ENCODE measurements at regions not wholly inside any gene's neighbourhood (a gene's known extent, or its start where the extent isn't known, plus 50 kb on each side); places are given as distances from the start of the nearest gene placed in this dataset.

DNA sequence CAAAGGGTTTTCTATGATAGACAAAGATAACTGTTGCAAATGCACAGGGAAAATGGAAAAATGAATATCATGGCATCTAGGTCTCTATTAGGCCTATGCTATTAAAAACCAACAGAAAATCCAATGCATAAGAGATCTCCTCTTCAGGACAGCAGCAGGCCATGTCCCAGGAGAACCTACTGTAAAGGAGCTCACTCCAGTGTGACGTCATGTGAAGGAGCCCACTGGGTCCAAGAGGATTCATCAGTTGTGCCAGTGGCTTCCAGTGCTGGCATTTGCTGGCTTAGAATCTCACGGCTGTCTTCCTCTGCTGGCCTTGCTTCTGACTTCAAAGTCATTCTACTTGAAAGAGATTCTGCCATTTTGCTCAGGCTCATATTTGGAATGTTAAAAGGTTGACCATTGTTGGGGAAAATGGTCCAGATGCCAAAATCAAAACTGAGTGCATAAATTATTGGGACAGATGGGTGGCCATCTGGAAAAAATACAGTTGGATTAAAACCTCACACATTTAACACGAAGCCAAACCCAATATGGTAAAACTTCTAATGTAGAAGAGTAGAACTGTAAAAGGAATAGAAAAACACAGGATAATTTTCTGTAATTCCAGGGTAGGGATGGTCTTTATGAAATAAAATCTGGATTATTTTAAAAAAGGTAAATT, 75.4 kb upstream of the ARID2 start:
- H3K27ac ChIP-seq = no peak overlapping the region
- peaks cover 7% of the 10 kb centered on the region for H3K4me1 ChIP-seq
- ATAC-seq (no peak), DNase-seq (no peak)
- no peaks in the 10 kb centered on the region for H3K36me3 ChIP-seq (ENCODE audit: insufficient read depth in 1 of 2, low read depth in 1 of 2)
- no peak overlapping the region for H3K4me3 ChIP-seq
- H3K27me3 ChIP-seq (ENCODE audit: insufficient read depth in 3 of 3, low read length in 2 of 3) = no peaks in the 10 kb centered on the region
- intact Hi-C loops (cut with DNase I) = no loop called here
- no peaks in the 10 kb centered on the region for H3K9me3 ChIP-seq
- WGBS, 3 donors = 68 to 78% (median 70%) methylated on average over 3 of the region's 3 CpGs
- TF ChIP-seq, protein P1, sequence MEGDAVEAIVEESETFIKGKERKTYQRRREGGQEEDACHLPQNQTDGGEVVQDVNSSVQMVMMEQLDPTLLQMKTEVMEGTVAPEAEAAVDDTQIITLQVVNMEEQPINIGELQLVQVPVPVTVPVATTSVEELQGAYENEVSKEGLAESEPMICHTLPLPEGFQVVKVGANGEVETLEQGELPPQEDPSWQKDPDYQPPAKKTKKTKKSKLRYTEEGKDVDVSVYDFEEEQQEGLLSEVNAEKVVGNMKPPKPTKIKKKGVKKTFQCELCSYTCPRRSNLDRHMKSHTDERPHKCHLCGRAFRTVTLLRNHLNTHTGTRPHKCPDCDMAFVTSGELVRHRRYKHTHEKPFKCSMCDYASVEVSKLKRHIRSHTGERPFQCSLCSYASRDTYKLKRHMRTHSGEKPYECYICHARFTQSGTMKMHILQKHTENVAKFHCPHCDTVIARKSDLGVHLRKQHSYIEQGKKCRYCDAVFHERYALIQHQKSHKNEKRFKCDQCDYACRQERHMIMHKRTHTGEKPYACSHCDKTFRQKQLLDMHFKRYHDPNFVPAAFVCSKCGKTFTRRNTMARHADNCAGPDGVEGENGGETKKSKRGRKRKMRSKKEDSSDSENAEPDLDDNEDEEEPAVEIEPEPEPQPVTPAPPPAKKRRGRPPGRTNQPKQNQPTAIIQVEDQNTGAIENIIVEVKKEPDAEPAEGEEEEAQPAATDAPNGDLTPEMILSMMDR (IDR thresholded peaks at IDR 0.05) = no peak

DNA sequence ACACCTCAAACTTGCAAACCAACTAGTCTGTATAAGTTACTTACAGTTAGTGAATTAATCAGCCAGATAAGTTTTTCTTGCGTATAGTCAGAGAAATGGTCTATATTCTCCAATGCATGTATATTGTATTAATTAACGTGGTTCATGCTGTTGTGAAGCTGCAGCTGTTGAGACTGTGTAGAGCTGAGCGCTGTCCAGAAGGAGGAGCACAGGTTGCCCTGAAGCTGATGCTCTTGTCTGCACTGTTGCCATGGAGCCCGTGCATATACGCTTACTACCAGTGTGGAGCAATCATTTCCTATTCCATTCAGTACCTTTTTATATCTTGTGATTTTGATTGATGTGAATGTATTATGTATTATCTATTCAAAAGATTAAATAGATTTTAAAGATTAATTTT, 74.3 kb upstream of the ARID2 start:
- no peaks in the 10 kb centered on the region for H3K9me3 ChIP-seq
- ATAC-seq = no peak
- DNase-seq = no peak
- H3K27ac ChIP-seq = no peak overlapping the region
- no peaks in the 10 kb centered on the region for H3K36me3 ChIP-seq (ENCODE audit: insufficient read depth in 1 of 2, low read depth in 1 of 2)
- TF ChIP-seq, protein P1 (IDR thresholded peaks at IDR 0.05) = no peak
- H3K4me1 ChIP-seq = peaks cover 7% of the 10 kb centered on the region
- H3K4me3 ChIP-seq = no peak overlapping the region
- no peaks in the 10 kb centered on the region for H3K27me3 ChIP-seq (ENCODE audit: insufficient read depth in 3 of 3, low read length in 2 of 3)
- 75 to 80% (median 80%) methylated on average over 5 of the region's 5 CpGs for WGBS, 3 donors
- intact Hi-C loops (cut with DNase I) = no loop called here

DNA sequence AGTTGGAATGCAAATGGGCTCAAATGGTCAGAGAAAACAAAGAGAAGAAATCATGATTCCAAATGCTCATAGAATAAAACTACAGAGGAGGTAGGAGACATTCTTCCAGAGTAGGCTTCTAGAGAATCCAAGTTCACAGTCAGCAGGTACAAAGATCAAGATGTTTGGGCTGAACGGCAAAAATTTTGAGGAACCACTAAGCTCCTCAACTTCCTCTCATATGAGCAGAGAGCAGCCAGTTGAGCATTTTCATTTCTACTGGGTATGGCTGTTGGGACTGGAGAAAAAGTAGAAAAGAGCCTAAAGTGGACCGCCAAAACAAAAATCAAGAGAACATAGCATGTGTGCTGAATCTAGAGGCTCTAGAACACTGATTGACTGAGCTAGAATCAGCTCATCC, 73.8 kb upstream of the ARID2 start:
- H3K4me3 ChIP-seq = no peak overlapping the region
- no peaks in the 10 kb centered on the region for H3K36me3 ChIP-seq (ENCODE audit: insufficient read depth in 1 of 2, low read depth in 1 of 2)
- intact Hi-C loops (cut with DNase I) = no loop called here
- no peaks in the 10 kb centered on the region for H3K9me3 ChIP-seq
- H3K4me1 ChIP-seq = peaks cover 2% of the 10 kb centered on the region
- no peak overlapping the region for H3K27ac ChIP-seq
- ATAC-seq = no peak
- no peak for DNase-seq
- TF ChIP-seq, protein P1 (IDR thresholded peaks at IDR 0.05) = no peak
- WGBS, 3 donors = 95 to 98% (median 98%) methylated on average over 2 of the region's 2 CpGs
- H3K27me3 ChIP-seq (ENCODE audit: insufficient read depth in 3 of 3, low read length in 2 of 3) = no peaks in the 10 kb centered on the region

DNA sequence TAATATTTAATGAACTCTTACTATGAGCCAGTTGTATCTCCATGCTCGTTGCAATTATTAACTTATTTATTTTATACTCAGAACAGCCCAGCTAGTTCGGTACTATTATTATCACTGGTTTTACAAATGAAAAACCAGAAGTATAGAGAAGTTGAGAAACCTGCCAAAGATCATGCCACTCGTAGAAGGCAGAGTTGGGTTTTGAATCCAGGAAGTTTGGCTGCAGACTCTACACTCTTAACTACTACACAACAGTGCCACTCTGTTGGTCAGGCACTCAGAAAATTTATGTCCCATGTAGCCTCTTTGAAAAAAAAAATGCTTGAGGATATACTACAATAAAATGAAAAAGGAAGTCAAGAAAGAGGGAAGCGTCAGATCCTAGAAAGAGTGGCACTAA, 71.5 kb upstream of the ARID2 start:
- Histone ChIP-seq H3K4me3 (no peak overlapping the region), H3K27me3 (ENCODE audit: insufficient read depth in 3 of 3, low read length in 2 of 3) (no peaks in the 10 kb centered on the region), H3K36me3 (ENCODE audit: insufficient read depth in 1 of 2, low read depth in 1 of 2) (no peaks in the 10 kb centered on the region), H3K4me1 (no peaks in the 10 kb centered on the region), H3K9me3 (no peaks in the 10 kb centered on the region), H3K27ac (no peak overlapping the region)
- intact Hi-C loops (cut with DNase I) = no loop called here
- ATAC-seq = no peak
- WGBS, 3 donors = 58 to 77% (median 61%) methylated on average over 4 of the region's 4 CpGs
- TF ChIP-seq, protein P1 (IDR thresholded peaks at IDR 0.05) = no peak
- DNase-seq = no peak

DNA sequence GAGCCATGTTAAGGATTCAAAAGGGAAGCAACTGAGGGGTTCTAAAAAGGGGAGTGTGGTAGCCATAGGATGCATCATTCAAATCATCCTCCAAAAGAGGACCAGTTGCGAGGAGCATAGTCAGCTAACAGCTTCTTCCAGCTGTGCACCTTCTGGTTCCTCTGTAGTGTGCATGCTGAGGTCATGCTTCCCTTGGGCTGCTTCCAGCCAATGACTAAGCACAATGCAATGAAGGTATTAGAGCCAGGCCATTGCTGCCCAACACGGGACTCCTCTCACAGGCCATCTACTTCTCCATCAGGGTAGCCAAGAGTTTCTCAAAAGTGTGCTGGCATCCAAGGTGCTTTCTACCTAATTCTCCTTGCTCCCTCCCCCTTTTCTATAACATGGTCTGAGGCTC, 69.2 kb upstream of the ARID2 start:
- no peaks in the 10 kb centered on the region for H3K4me1 ChIP-seq
- 29 to 35% (median 34%) methylated on average over 2 of the region's 2 CpGs for WGBS, 3 donors
- no peaks in the 10 kb centered on the region for H3K36me3 ChIP-seq (ENCODE audit: insufficient read depth in 1 of 2, low read depth in 1 of 2)
- ATAC-seq = peak in 3 of 4 donors; percentile 27 to 64 (median 58)
- no peak overlapping the region for H3K4me3 ChIP-seq
- intact Hi-C loops (cut with DNase I) = no loop called here
- H3K9me3 ChIP-seq = no peaks in the 10 kb centered on the region
- H3K27me3 ChIP-seq (ENCODE audit: insufficient read depth in 3 of 3, low read length in 2 of 3) = no peaks in the 10 kb centered on the region
- TF ChIP-seq, protein P1 (IDR thresholded peaks at IDR 0.05) = no peak
- no peak overlapping the region for H3K27ac ChIP-seq
- no peak for DNase-seq
